T-helper 2 cell treated with Interferon-gamma antibody and Interleukin-4, amounts not matched to agents 5 μg/mL and 100 μg/mL, for 36 hours (primary cell): ENCODE measurements at regions not wholly inside any gene's neighbourhood (a gene's known extent, or its start where the extent isn't known, plus 50 kb on each side); places are given as distances from the start of the nearest gene placed in this dataset.

ENCODE experiments used
- DNase-seq: peaks from one replicate; pipeline ENCODE4 v3.0.0; 2021; ENCODE audit warnings: low spot score
- H3K27ac Mint-ChIP-seq: one replicate; pipeline ENCODE4 v1.8.0; 2021; ENCODE audit warnings: mild to moderate bottlenecking, mixed read lengths
- H3K27me3 Mint-ChIP-seq: one replicate; pipeline ENCODE4 v1.8.0; 2021; ENCODE audit warnings: low read depth, mixed read lengths
- H3K36me3 Mint-ChIP-seq: one replicate; pipeline ENCODE4 v1.8.0; 2021; ENCODE audit warnings: low read depth, mixed read lengths
- H3K4me1 Mint-ChIP-seq: one replicate; pipeline ENCODE4 v1.8.0; 2021; ENCODE audit warnings: low read depth, mixed read lengths
- H3K4me3 Mint-ChIP-seq: one replicate; pipeline ENCODE4 v1.8.0; 2022; ENCODE audit warnings: mild to moderate bottlenecking, moderate library complexity, mixed read lengths
- H3K9me3 Mint-ChIP-seq: one replicate; pipeline ENCODE4 v1.8.0; 2021; ENCODE audit warnings: mixed read lengths

DNA sequence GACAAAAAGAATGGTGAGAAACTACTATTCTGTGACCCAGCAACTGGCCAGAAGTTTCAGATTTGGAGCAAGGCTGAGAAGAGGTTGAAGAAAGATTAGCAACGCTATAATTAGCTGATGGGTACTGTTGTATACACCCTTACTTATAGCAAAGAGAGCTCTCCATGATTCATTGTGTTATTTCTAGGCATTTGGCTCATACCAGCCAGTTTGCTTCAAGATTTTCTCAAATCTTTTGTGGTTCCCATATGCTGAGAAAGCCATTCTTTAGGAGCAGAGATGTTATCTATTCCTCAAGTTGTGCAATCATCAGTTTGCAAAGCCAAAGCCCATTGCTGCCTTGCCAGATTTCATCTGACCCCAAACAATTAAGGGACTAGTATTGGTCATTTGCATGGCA lies 179.4 kb downstream of the ETS1 start:
- no peaks in the 10 kb centered on the region for H3K9me3 Mint-ChIP-seq
- H3K4me1 Mint-ChIP-seq: peaks cover 19% of the 10 kb centered on the region
- H3K27ac Mint-ChIP-seq: no peak overlapping the region
- no peak for DNase-seq
- no peaks in the 10 kb centered on the region for H3K36me3 Mint-ChIP-seq
- no peak overlapping the region for H3K4me3 Mint-ChIP-seq
- no peaks in the 10 kb centered on the region for H3K27me3 Mint-ChIP-seq

DNA sequence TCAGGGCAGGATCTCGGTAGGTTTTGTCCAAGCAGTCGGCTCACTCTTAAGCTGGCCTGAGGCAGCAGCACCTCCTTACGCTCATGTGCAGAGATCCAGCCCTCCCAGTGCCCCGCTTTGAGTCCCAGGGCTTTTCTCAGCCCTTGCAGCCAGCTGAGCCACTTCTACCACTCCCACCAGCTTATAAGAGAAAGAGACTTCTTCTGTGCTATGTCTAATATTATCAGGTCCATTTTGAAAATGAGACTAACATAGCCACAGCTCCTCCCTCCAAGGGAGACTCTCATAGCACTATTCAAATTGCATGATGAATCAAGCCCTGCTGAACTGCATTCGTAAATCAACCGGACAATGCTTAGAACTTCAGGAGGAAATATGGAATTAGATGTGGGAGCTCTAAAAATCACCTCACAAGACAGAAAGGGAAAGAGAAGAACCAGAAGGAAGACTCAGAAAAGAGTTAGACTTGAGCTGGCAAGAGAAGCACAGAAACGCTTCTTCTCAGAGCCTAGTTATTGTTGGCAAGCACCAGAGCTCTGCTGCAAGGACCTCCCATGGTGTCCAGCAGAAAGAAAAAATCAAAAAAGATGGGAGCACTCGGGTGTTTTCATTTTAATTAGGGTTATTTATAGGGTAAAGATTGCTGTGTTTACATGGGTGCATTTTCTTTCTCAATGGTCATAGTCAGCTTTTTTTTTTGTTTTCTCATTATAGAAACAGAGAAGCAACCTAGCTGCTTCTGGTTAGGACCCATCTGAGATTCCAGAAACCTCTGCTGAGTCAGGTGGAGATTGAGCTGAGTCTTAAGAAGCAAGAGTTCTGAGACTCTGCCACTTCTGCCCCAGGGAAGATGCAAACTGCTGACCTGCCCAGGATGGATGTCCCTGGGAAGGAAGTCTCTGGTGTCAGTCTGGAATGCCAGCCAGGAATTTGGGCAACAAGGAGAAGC lies 181.4 kb downstream of the ETS1 start:
- H3K27ac Mint-ChIP-seq: no peak overlapping the region
- peaks cover 8% of the 10 kb centered on the region for H3K4me1 Mint-ChIP-seq
- no peak overlapping the region for H3K4me3 Mint-ChIP-seq

DNA sequence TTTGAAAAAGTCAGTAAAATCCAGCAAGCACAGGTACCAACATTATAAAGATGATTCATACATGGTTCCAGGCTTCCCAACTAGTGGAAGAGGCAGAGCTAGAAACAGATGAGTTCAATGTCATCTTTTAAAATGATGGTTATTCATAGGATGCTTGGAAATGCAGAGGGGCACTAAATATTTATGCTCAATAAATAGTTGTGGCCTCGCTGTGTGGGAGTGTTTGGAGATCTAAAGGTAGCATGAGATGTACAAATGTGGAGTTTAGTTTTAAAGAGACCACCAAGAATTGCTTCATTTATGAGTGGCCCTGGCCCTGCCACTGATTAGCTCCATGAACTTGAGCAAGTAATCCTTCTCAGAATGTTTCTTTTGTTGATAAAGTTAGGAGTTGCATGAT lies 182.2 kb downstream of the ETS1 start:
- Mint-ChIP-seq H3K4me3 (no peak overlapping the region), H3K36me3 (no peaks in the 10 kb centered on the region), H3K27ac (no peak overlapping the region)

More for the DNA sequence above, 181.4 kb downstream of the ETS1 start:
- H3K27me3 Mint-ChIP-seq: no peaks in the 10 kb centered on the region
- H3K36me3 Mint-ChIP-seq: no peaks in the 10 kb centered on the region
- H3K9me3 Mint-ChIP-seq: no peaks in the 10 kb centered on the region
- no peak for DNase-seq

DNA sequence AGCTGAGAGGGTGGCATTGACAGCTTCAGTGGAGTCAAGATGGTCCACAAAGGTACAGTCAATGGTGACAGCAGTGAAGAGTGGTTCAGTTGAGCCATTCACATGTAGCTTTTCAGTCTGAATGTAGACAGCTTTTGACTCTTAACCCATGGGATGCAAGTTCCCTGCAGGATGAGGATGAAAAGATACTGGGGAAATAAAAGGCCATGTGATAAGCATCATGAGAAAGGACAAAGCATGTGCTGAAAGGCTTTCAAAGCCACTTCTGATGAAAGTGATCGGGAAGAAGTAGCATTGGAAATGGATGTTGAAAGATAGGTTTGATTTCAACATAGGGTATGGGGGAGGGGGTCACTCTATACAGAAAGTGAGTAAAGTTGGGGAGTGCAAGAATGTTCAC lies 182.9 kb downstream of the ETS1 start:
- DNase-seq: no peak
- H3K4me3 Mint-ChIP-seq: no peak overlapping the region

More for the DNA sequence above, 182.2 kb downstream of the ETS1 start:
- DNase-seq: no peak
- Mint-ChIP-seq H3K9me3 (no peaks in the 10 kb centered on the region), H3K27me3 (no peaks in the 10 kb centered on the region), H3K4me1 (peaks cover 8% of the 10 kb centered on the region)

DNA sequence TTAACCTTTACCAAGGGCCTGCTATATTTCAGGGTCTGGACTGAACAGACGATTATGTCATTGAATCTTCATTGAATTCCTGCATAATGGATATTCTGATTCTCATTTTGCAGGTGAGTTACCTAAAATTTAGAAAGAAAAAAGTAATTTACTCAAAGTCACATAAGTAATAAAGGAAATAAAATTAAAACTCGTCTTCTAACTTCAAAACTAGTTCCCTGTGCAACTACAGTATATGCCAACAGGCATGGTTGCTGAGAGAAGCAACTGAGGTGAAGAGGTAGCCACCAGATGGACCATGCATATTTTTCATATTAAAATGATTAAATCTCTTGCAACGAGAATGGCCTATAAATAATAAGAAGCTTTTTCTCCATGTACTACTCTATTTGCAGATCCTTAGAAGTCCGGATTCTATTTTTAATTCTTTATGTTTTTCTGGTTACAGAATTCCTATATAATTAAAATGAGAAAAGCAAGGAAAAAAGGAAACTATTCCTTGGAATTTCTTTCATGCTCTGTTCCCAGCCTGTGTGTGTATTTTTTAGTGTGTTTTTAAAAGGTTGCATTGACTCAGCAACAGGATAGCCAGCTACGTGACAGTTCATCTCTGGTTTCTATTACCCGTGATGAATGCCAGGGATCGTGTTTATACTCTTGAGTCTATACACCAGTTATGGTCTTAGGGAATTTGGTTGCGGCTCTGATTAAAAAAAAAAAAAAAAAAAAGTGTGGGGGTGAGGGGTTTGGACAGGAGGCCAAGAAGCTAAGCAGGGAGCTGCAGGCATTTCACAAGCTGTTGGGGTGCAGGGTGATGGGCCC lies 186.8 kb downstream of the ETS1 start:
- peaks cover 5% of the 10 kb centered on the region for H3K4me1 Mint-ChIP-seq
- no peak overlapping the region for H3K4me3 Mint-ChIP-seq
- peaks cover under 1% of the 10 kb centered on the region for H3K36me3 Mint-ChIP-seq
- no peaks in the 10 kb centered on the region for H3K27me3 Mint-ChIP-seq
- H3K27ac Mint-ChIP-seq: no peak overlapping the region
- DNase-seq: no peak
- no peaks in the 10 kb centered on the region for H3K9me3 Mint-ChIP-seq

More for the DNA sequence above, 182.9 kb downstream of the ETS1 start:
- no peaks in the 10 kb centered on the region for H3K36me3 Mint-ChIP-seq
- peaks cover 8% of the 10 kb centered on the region for H3K4me1 Mint-ChIP-seq
- no peaks in the 10 kb centered on the region for H3K9me3 Mint-ChIP-seq
- H3K27ac Mint-ChIP-seq: no peak overlapping the region
- H3K27me3 Mint-ChIP-seq: no peaks in the 10 kb centered on the region

DNA sequence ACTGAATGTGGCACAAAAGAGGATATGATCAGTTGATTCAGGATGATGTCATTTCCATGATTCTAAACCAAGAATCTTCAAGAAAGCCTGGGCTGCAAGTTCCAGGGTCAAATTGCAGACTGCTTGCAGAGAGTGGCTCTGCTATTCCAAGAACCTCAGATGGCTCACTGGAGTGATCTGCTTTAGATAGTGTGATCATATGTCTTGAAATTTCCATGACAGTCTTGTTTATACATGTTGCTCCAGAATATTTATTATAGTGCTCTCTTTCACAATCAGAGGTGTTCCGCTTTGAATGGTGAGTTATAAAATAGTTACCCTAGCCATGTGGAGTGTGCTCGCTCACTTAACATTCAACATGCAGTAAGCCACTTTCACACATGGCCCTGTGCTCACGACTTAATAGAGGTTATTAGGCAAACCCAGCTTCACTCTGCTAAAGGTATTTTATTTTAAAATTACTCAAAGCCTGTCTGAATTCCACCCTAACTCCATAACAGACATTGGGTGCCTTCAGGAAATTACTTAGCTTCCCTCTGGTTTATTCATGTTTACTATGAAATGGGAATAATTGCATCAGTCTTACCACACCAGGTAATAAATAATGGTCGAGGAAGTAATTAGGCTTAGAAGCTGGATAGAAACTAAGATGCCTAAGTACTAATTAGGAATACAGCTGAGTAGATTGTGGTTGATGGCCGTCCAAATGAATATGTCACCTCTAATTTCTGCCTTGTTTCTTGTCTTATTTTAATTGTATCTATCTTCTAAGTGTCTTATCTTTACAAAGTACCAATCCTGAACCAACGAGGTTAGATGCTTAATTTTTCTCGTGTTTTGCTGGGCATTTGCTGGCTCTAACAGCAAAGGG lies 187.9 kb downstream of the ETS1 start:
- H3K27ac Mint-ChIP-seq: no peak overlapping the region
- no peak for DNase-seq
- peaks cover 2% of the 10 kb centered on the region for H3K36me3 Mint-ChIP-seq
- H3K4me3 Mint-ChIP-seq: no peak overlapping the region
- H3K9me3 Mint-ChIP-seq: no peaks in the 10 kb centered on the region
- peaks cover 5% of the 10 kb centered on the region for H3K4me1 Mint-ChIP-seq
- H3K27me3 Mint-ChIP-seq: no peaks in the 10 kb centered on the region

DNA sequence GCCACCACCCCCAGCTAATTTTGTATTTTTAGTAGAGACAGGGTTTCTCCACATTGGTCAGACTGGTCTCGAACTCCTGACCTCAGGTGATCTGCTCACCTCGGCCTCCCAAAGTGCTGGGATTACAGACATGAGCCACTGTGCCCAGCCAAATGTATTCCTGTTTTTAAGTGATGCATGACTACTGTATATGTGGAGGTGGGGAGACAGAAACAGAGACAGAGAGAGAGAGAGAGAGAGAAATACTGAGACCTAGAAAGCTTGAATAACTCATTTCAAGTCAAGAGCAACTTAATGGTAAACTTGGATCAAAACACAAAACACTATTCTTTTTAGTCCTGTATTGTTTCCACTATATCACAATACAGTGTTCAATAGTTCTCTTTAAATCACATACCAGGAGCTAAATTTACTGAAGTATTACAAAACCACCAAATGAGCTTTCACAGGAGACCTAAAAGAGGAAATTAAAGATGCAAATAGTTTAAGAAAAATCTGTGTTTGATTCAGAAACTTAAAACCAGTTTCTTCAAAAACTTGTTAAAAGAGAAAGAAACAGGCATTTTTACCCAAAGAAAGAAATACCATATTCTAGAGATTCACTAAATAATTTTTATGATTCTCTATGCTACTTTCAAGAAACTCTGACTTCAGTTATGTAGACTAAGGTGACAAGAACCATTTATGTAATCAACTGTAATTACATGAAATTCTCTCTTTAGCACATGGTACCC lies 188.7 kb downstream of the ETS1 start:
- H3K36me3 Mint-ChIP-seq: peaks cover 2% of the 10 kb centered on the region
- H3K27ac Mint-ChIP-seq: no peak overlapping the region
- H3K4me3 Mint-ChIP-seq: no peak overlapping the region

DNA sequence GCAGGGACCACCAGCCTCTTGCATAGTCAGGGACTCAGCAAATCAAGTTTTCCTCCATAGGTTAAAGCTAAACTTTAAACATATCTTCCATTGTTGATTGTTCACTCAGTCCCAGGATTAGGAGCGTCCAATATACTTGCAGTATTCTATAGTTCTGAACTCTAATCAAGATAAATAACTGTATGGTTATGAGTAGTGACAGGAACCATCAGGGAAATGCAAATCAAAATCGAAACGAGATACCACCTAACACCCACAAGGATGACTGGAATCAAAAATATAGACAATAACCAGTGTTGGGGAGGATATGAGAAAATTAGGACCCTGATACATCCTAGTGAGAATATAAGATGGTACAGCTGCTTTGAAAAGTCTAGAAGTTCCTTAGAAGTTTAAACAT lies 190.0 kb downstream of the ETS1 start:
- no peak overlapping the region for H3K27ac Mint-ChIP-seq
- H3K4me3 Mint-ChIP-seq: no peak overlapping the region
- no peaks in the 10 kb centered on the region for H3K9me3 Mint-ChIP-seq
- H3K27me3 Mint-ChIP-seq: no peaks in the 10 kb centered on the region
- no peak for DNase-seq
- peaks cover 2% of the 10 kb centered on the region for H3K36me3 Mint-ChIP-seq
- peaks cover 8% of the 10 kb centered on the region for H3K4me1 Mint-ChIP-seq

More for the DNA sequence above, 188.7 kb downstream of the ETS1 start:
- no peaks in the 10 kb centered on the region for H3K27me3 Mint-ChIP-seq
- DNase-seq: no peak
- no peaks in the 10 kb centered on the region for H3K9me3 Mint-ChIP-seq
- peaks cover 5% of the 10 kb centered on the region for H3K4me1 Mint-ChIP-seq

DNA sequence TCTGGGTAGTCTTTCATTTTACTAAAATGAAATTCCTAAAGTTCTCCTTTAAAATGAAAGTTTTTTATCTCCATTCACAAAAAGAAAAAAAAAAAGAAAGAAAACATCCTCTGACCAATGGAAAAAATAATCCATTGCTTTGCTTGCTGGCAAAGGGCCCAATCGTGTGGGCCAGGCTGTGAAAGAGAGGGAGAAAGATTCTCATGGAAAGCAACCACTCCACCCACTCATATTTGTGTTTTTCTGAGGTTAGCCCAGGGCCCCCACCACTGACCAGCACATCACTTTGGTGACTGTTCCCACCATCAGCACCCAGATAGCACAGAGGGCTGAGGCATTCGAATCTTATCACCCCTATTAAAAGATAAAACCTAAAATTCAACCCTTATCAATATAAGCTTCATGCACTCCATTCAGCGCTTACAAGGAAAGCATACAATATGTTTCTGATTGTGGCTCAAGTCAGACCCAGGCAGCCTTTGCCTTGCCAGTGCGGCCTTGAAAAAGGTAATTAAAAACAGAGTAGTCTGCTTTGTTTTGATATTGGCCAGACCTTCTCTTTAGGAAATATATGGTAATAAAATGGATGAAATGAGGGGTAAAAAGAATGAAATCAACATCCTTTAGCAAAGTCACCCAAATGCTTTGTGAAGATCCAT lies 192.8 kb downstream of the ETS1 start:
- H3K4me3 Mint-ChIP-seq: no peak overlapping the region

DNA sequence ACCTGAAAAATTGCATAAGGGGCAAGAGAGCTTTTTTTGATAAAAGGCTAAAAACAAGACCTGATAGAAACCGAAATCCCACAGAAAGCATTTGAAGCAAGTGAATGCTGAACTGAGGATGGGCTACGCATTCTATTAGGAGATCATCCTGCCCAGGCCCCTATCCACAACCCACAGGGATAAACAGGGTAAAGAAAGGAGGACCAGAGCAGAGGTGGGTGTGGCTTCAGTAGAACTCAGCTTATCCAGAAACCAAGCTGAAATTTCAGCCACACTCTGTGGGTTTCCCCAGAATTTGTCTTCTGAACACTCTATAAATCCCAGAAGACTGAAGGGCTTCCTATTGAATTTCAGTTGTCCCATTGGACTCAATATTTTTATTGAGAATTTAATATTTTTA lies 195.1 kb downstream of the ETS1 start:
- H3K27me3 Mint-ChIP-seq: no peaks in the 10 kb centered on the region

More for the DNA sequence above, 192.8 kb downstream of the ETS1 start:
- no peak for DNase-seq
- H3K27ac Mint-ChIP-seq: no peak overlapping the region
- no peaks in the 10 kb centered on the region for H3K9me3 Mint-ChIP-seq
- H3K36me3 Mint-ChIP-seq: peaks cover 2% of the 10 kb centered on the region
- H3K27me3 Mint-ChIP-seq: no peaks in the 10 kb centered on the region
- H3K4me1 Mint-ChIP-seq: peaks cover 8% of the 10 kb centered on the region

DNA sequence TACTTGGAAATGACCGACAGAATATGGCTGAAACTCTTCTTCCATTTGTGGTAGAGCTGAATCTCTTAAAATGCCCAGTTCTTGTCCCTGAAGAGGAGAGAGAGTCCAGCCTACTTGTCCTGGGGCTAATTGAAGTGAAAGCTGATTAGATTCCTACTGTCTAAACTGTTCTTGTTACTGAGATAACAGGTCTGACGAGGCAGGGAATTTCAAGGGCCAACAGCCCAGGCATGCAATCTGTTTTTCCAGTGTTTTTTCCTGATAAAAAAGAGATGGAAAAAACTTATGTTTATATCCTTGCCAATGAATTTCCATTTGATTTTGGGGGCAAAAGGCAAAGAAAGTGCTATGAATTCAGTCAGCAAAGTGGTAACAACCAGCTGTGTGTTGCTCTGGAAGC lies 195.5 kb downstream of the ETS1 start:
- Mint-ChIP-seq H3K36me3 (peaks cover 2% of the 10 kb centered on the region), H3K4me3 (no peak overlapping the region), H3K27ac (no peak overlapping the region), H3K4me1 (peaks cover 6% of the 10 kb centered on the region), H3K27me3 (no peaks in the 10 kb centered on the region), H3K9me3 (no peaks in the 10 kb centered on the region)
- no peak for DNase-seq

More for the DNA sequence above, 195.1 kb downstream of the ETS1 start:
- Mint-ChIP-seq H3K27ac (no peak overlapping the region), H3K9me3 (no peaks in the 10 kb centered on the region), H3K4me3 (no peak overlapping the region), H3K4me1 (peaks cover 4% of the 10 kb centered on the region), H3K36me3 (peaks cover 2% of the 10 kb centered on the region)
- no peak for DNase-seq

DNA sequence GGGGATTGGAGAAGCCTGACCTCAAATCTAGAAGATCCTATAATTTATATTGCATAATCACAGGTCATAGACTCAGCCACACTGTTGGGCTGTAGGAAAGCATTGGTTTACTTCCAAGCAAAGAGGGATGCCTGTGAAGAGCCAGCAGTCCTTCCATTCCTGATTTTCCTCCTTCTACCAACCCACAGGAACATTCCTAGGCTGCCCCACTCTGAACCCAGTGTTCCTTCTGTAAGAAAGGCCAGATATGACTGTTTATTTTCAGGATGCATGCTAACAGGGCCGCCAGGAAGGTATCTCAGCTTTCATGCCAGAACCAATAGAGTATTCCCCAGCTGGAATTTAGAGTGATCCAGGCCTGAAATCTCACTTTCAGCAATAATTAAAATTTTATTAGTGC lies 197.1 kb downstream of the ETS1 start:
- H3K4me3 Mint-ChIP-seq: no peak overlapping the region
- no peak for DNase-seq
- no peaks in the 10 kb centered on the region for H3K9me3 Mint-ChIP-seq
- H3K27me3 Mint-ChIP-seq: no peaks in the 10 kb centered on the region
- H3K4me1 Mint-ChIP-seq: peaks cover 6% of the 10 kb centered on the region
- H3K27ac Mint-ChIP-seq: no peak overlapping the region
- no peaks in the 10 kb centered on the region for H3K36me3 Mint-ChIP-seq
